GM19035 (cell line): ENCODE measurements at regions not wholly inside any gene's neighbourhood (a gene's known extent, or its start where the extent isn't known, plus 50 kb on each side); places are given as distances from the start of the nearest gene placed in this dataset.

ENCODE experiments used
- ATAC-seq: cut with Tn5 transposase; IDR thresholded peaks from one replicate; pipeline ENCODE4 v1.9.1; 2021; ENCODE audit not compliant: unreplicated experiment

GRCh38 chr4:83172371-83172770 lies 57.8 kb upstream of the PLAC8 start:
- no peak for ATAC-seq

GRCh38 chr4:83171436-83172039 lies 57.0 kb upstream of the PLAC8 start:
- ATAC-seq: no peak

GRCh38 chr4:83170952-83171399 lies 56.4 kb upstream of the PLAC8 start:
- ATAC-seq: no peak
